Vagina (tissue), 2 donors: ENCODE measurements at regions not wholly inside any gene's neighbourhood (a gene's known extent, or its start where the extent isn't known, plus 50 kb on each side); places are given as distances from the start of the nearest gene placed in this dataset.

Source experiments
- DNase-seq, 2 donors: peaks; one replicate each; pipeline ENCODE4 v3.0.0-alpha.2; 2017; ENCODE audit errors: extremely low spot score in 2 of 2
- H3K27ac ChIP-seq: fragments of 200-600 bp; sonication (generic); one replicate; pipeline ENCODE4 v1.5.1; 2019
- H3K27me3 ChIP-seq: fragments of 200-600 bp; sonication (generic); one replicate; pipeline ENCODE4 v1.5.1; 2019
- H3K36me3 ChIP-seq, 2 donors: fragments of 200-600 bp; sonication (generic); one replicate each; pipeline ENCODE4 v1.5.1; 2017 to 2019
- H3K4me1 ChIP-seq: fragments of 200-600 bp; sonication (generic); one replicate; pipeline ENCODE4 v1.5.1; 2019
- H3K4me3 ChIP-seq, 2 donors: fragments of 200-600 bp; sonication (generic); 1 replicate in 1 of 2; 2 replicates in 1 of 2; pipeline ENCODE4 v1.5.1; 2016 to 2019
- H3K9me3 ChIP-seq: fragments of 200-600 bp; sonication (generic); one replicate; pipeline ENCODE4 v1.5.1; 2019
- CTCF ChIP-seq, 3 experiments: fragments of 450-650 bp in 2 of 3; fragments of 200-600 bp in 1 of 3; sonication (generic) in 1 of 3; IDR thresholded peaks; one replicate each; pipeline ENCODE4 v1.5.1; 2017 to 2019; ENCODE audit warnings: antibody characterized with exemption in 3 of 3, mild to moderate bottlenecking in 2 of 3, moderate library complexity in 2 of 3
- POLR2A ChIP-seq, 2 donors: fragments of 450-650 bp; IDR thresholded peaks; one replicate each; pipeline ENCODE4 v1.6.1; 2017; ENCODE audit warnings: antibody characterized with exemption in 2 of 2, mild to moderate bottlenecking in 2 of 2, moderate library complexity in 2 of 2
- POLR2AphosphoS5 ChIP-seq, 2 donors: sonication (generic); formaldehyde crosslinking; IDR thresholded peaks; one replicate each; pipeline ENCODE4 v1.9.0; 2017; ENCODE audit warnings: antibody characterized with exemption in 2 of 2, mild to moderate bottlenecking in 2 of 2, low read depth in 1 of 2; ENCODE audit not compliant: insufficient read depth in 1 of 2
- intact Hi-C: fragments of 100-400 bp; cut with DNase I; formaldehyde crosslinking; loops from one replicate; pipeline ENCODE4 v1.15.1; 2023

GRCh38 chrX:13147147-13147546 is 102.7 kb upstream of the FAM9C start:
- Histone ChIP-seq H3K9me3 (no peaks in the 10 kb centered on the region), H3K27ac (no peak overlapping the region), H3K36me3 (no peaks in the 10 kb centered on the region), H3K27me3 (no peaks in the 10 kb centered on the region), H3K4me1 (no peaks in the 10 kb centered on the region), H3K4me3 (no peak overlapping the region)
- DNase-seq = no peak
- intact Hi-C loops = no loop called here
- TF ChIP-seq POLR2A (IDR thresholded peaks at IDR 0.05) (no peak), CTCF (IDR thresholded peaks at IDR 0.05) (no peak), POLR2AphosphoS5 (IDR thresholded peaks at IDR 0.05; ENCODE audit: insufficient read depth in 1 of 2, low read depth in 1 of 2) (no peak)

- intact Hi-C loops = no loop called here
- no peak for DNase-seq
- TF ChIP-seq POLR2AphosphoS5 (IDR thresholded peaks at IDR 0.05; ENCODE audit: insufficient read depth in 1 of 2, low read depth in 1 of 2) (no peak), POLR2A (IDR thresholded peaks at IDR 0.05) (no peak), CTCF (IDR thresholded peaks at IDR 0.05) (no peak)
Measured at GRCh38 chrX:13144927-13145655, 100.7 kb upstream of the FAM9C start.

GRCh38 chrX:13142891-13143290 is 98.5 kb upstream of the FAM9C start:
- TF ChIP-seq CTCF (IDR thresholded peaks at IDR 0.05) (no peak), POLR2A (IDR thresholded peaks at IDR 0.05) (no peak), POLR2AphosphoS5 (IDR thresholded peaks at IDR 0.05; ENCODE audit: insufficient read depth in 1 of 2, low read depth in 1 of 2) (no peak)
- Histone ChIP-seq H3K36me3 (no peaks in the 10 kb centered on the region), H3K4me3 (no peak overlapping the region), H3K4me1 (no peaks in the 10 kb centered on the region), H3K27ac (no peak overlapping the region), H3K9me3 (no peaks in the 10 kb centered on the region), H3K27me3 (no peaks in the 10 kb centered on the region)
- no peak for DNase-seq
- intact Hi-C loops = no loop called here

More at GRCh38 chrX:13144927-13145655, 100.7 kb upstream of the FAM9C start:
- Histone ChIP-seq H3K27ac (no peak overlapping the region), H3K4me3 (no peak overlapping the region), H3K36me3 (no peaks in the 10 kb centered on the region), H3K27me3 (no peaks in the 10 kb centered on the region), H3K9me3 (no peaks in the 10 kb centered on the region), H3K4me1 (no peaks in the 10 kb centered on the region)

- no peak for DNase-seq
- intact Hi-C loops = no loop called here
Measured at GRCh38 chrX:13140007-13140406, 95.6 kb upstream of the FAM9C start.

More at GRCh38 chrX:13140007-13140406, 95.6 kb upstream of the FAM9C start:
- no peaks in the 10 kb centered on the region for H3K9me3 ChIP-seq
- H3K4me1 ChIP-seq = no peaks in the 10 kb centered on the region
- H3K36me3 ChIP-seq = no peaks in the 10 kb centered on the region
- no peak overlapping the region for H3K27ac ChIP-seq
- H3K4me3 ChIP-seq = no peak overlapping the region
- no peak for TF ChIP-seq POLR2A (IDR thresholded peaks at IDR 0.05)
- TF ChIP-seq POLR2AphosphoS5 (IDR thresholded peaks at IDR 0.05; ENCODE audit: insufficient read depth in 1 of 2, low read depth in 1 of 2) = no peak
- TF ChIP-seq CTCF (IDR thresholded peaks at IDR 0.05) = no peak
- H3K27me3 ChIP-seq = no peaks in the 10 kb centered on the region
